HL-60 (cell line): ENCODE measurements at regions not wholly inside any gene's neighbourhood (a gene's known extent, or its start where the extent isn't known, plus 50 kb on each side); places are given as distances from the start of the nearest gene placed in this dataset.

ENCODE experiments used
- CTCF ChIP-seq: IDR thresholded peaks from one replicate; pipeline ENCODE4 v1.5.1; 2011; ENCODE audit warnings: low read length, control low read depth, inconsistent platforms; ENCODE audit not compliant: insufficient read depth
- GABPA ChIP-seq: IDR thresholded peaks from 2 replicates; pipeline ENCODE4 v1.6.1; 2012; ENCODE audit warnings: low read depth
- POLR2AphosphoS5 ChIP-seq: IDR thresholded peaks from 2 replicates; pipeline ENCODE4 v1.6.1; 2012; ENCODE audit warnings: low read depth
- REST ChIP-seq: IDR thresholded peaks from 2 replicates; pipeline ENCODE4 v1.6.1; 2012; ENCODE audit warnings: low read depth; ENCODE audit not compliant: insufficient replicate concordance
- SPI1 ChIP-seq: IDR thresholded peaks from 2 replicates; pipeline ENCODE4 v1.6.1; 2012; ENCODE audit warnings: low read depth, mild to moderate bottlenecking, borderline replicate concordance

- TF ChIP-seq CTCF (no peak), POLR2AphosphoS5 (no peak), SPI1 (no peak), REST (no peak), GABPA (no peak)
Measured at GRCh38 chr1:58338081-58338480, 208.4 kb downstream of the OMA1 start.
